Natural killer cell (primary cell): ENCODE measurements at regions not wholly inside any gene's neighbourhood (a gene's known extent, or its start where the extent isn't known, plus 50 kb on each side); places are given as distances from the start of the nearest gene placed in this dataset.

Experiments
- ATAC-seq, 3 donors: fragments of 150-1000 bp in 2 of 3; fragments of 200-7000 bp in 1 of 3; cut with Tn5 transposase; 1 replicate in 1 of 3; 2 replicates in 2 of 3; pipeline ENCODE4 v1.10.0; 2021; ENCODE audit warnings: mild to moderate bottlenecking in 2 of 3, moderate library complexity in 2 of 3
- DNase-seq, 2 donors: peaks; one replicate each; pipeline versions ENCODE4 v3.0.0 to v3.0.0-alpha.2; 2013 to 2021; ENCODE audit warnings: mixed read lengths in 1 of 2
- H3K27ac ChIP-seq: one replicate; pipeline ENCODE4 v1.5.1; 2013; ENCODE audit warnings: mild to moderate bottlenecking, low read length
- H3K27me3 ChIP-seq: one replicate; pipeline ENCODE4 v1.6.1; 2013; ENCODE audit warnings: low read length; ENCODE audit not compliant: control insufficient read depth, insufficient read depth
- H3K36me3 ChIP-seq: one replicate; pipeline ENCODE4 v1.6.1; 2013; ENCODE audit warnings: low read length; ENCODE audit not compliant: control insufficient read depth, insufficient read depth
- H3K4me1 ChIP-seq: one replicate; pipeline ENCODE4 v1.6.1; 2013; ENCODE audit warnings: low read length; ENCODE audit not compliant: control insufficient read depth, insufficient read depth
- H3K4me3 ChIP-seq: one replicate; pipeline ENCODE4 v1.5.1; 2013; ENCODE audit warnings: low read length
- H3K9me3 ChIP-seq: one replicate; pipeline ENCODE4 v1.6.1; 2013; ENCODE audit warnings: low read length; ENCODE audit not compliant: control insufficient read depth, insufficient read depth
- H3K27ac Mint-ChIP-seq, 2 donors: one replicate each; pipeline ENCODE4 v1.8.0; 2022; ENCODE audit warnings: mild to moderate bottlenecking in 2 of 2, mixed read lengths in 2 of 2, moderate library complexity in 1 of 2
- H3K27me3 Mint-ChIP-seq, 2 donors: one replicate each; pipeline ENCODE4 v1.8.0; 2022; ENCODE audit warnings: low read depth in 2 of 2, mixed read lengths in 2 of 2
- H3K36me3 Mint-ChIP-seq: one replicate; pipeline ENCODE4 v1.8.0; 2022; ENCODE audit warnings: mixed read lengths
- H3K4me1 Mint-ChIP-seq, 2 donors: one replicate each; pipeline ENCODE4 v1.8.0; 2022; ENCODE audit warnings: mixed read lengths in 2 of 2
- H3K4me3 Mint-ChIP-seq: one replicate; pipeline ENCODE4 v1.8.0; 2022; ENCODE audit warnings: mild to moderate bottlenecking, moderate library complexity, mixed read lengths
- H3K9me3 Mint-ChIP-seq, 2 donors: one replicate each; pipeline ENCODE4 v1.8.0; 2022; ENCODE audit warnings: mixed read lengths in 2 of 2
- CTCF ChIP-seq: fragments of 200-600 bp; IDR thresholded peaks from one replicate; pipeline ENCODE4 v1.8.0; 2022; ENCODE audit warnings: antibody characterized with exemption
- WGBS: methylation state at CpG from one replicate; pipeline ENCODE4 v1.1.7; 2013; ENCODE audit warnings: missing lambda C conversion rate; ENCODE audit not compliant: insufficient coverage; 5-methylcytosine and 5-hydroxymethylcytosine counted together
- intact Hi-C: fragments of 100-400 bp; cut with micrococcal nuclease; formaldehyde crosslinking; loops from one replicate; pipeline ENCODE4 v1.14.2; 2022

GRCh38 chr11:80462211-80462610 is 1021.4 kb upstream of the TENM4 start:
- no peaks in the 10 kb centered on the region for H3K4me1 Mint-ChIP-seq
- intact Hi-C loops: no loop called here
- no peaks in the 10 kb centered on the region for H3K27me3 Mint-ChIP-seq

GRCh38 chr11:80458376-80458775 is 1017.5 kb upstream of the TENM4 start:
- no peaks in the 10 kb centered on the region for H3K4me1 Mint-ChIP-seq
- no peak for TF ChIP-seq CTCF
- Histone ChIP-seq H3K27me3 (no peaks in the 10 kb centered on the region), H3K4me1 (no peaks in the 10 kb centered on the region), H3K36me3 (no peaks in the 10 kb centered on the region), H3K9me3 (peaks cover 12% of the 10 kb centered on the region), H3K27ac (no peak overlapping the region), H3K4me3 (no peak overlapping the region)
- H3K27me3 Mint-ChIP-seq: no peaks in the 10 kb centered on the region
- no peak for DNase-seq
- H3K27ac Mint-ChIP-seq: no peak overlapping the region
- intact Hi-C loops: no loop called here
- H3K4me3 Mint-ChIP-seq: no peak overlapping the region
- WGBS: 91% methylated on average over 1 of the region's 3 CpGs
- no peak for ATAC-seq
- H3K9me3 Mint-ChIP-seq: peaks cover 18 to 32% of the 10 kb centered on the region in 2 donors
- no peaks in the 10 kb centered on the region for H3K36me3 Mint-ChIP-seq

More at GRCh38 chr11:80462211-80462610, 1021.4 kb upstream of the TENM4 start:
- TF ChIP-seq CTCF: no peak
- peaks cover 9% of the 10 kb centered on the region for H3K36me3 Mint-ChIP-seq
- no peak overlapping the region for H3K27ac Mint-ChIP-seq
- Histone ChIP-seq H3K9me3 (peaks cover 25% of the 10 kb centered on the region), H3K27me3 (no peaks in the 10 kb centered on the region), H3K4me3 (no peak overlapping the region), H3K27ac (no peak overlapping the region), H3K36me3 (no peaks in the 10 kb centered on the region), H3K4me1 (no peaks in the 10 kb centered on the region)
- 90% methylated on average over 3 of the region's 3 CpGs for WGBS
- H3K4me3 Mint-ChIP-seq: no peak overlapping the region
- ATAC-seq: no peak
- no peak for DNase-seq
- peaks cover 14 to 35% of the 10 kb centered on the region in 2 donors for H3K9me3 Mint-ChIP-seq

- Histone ChIP-seq H3K4me1 (no peaks in the 10 kb centered on the region), H3K9me3 (peaks cover 9% of the 10 kb centered on the region), H3K27me3 (no peaks in the 10 kb centered on the region), H3K27ac (no peak overlapping the region), H3K36me3 (no peaks in the 10 kb centered on the region), H3K4me3 (no peak overlapping the region)
- Mint-ChIP-seq H3K36me3 (no peaks in the 10 kb centered on the region), H3K9me3 (peaks cover 18 to 32% of the 10 kb centered on the region in 2 donors), H3K27ac (no peak overlapping the region), H3K4me1 (no peaks in the 10 kb centered on the region), H3K4me3 (no peak overlapping the region), H3K27me3 (no peaks in the 10 kb centered on the region)
- 87% methylated on average over 1 of the region's 2 CpGs for WGBS
- ATAC-seq: no peak
- intact Hi-C loops: no loop called here
- DNase-seq: no peak
- no peak for TF ChIP-seq CTCF
Measured at GRCh38 chr11:80457823-80458222, 1017.0 kb upstream of the TENM4 start.

- Mint-ChIP-seq H3K27ac (no peak overlapping the region), H3K27me3 (no peaks in the 10 kb centered on the region), H3K4me3 (no peak overlapping the region), H3K36me3 (peaks cover 6% of the 10 kb centered on the region), H3K9me3 (peaks cover 21 to 36% of the 10 kb centered on the region in 2 donors), H3K4me1 (no peaks in the 10 kb centered on the region)
- TF ChIP-seq CTCF: no peak
- Histone ChIP-seq H3K36me3 (no peaks in the 10 kb centered on the region), H3K9me3 (no peaks in the 10 kb centered on the region), H3K4me3 (no peak overlapping the region), H3K4me1 (no peaks in the 10 kb centered on the region), H3K27me3 (no peaks in the 10 kb centered on the region), H3K27ac (no peak overlapping the region)
- no peak for DNase-seq
- intact Hi-C loops: no loop called here
- ATAC-seq: no peak
- 100% methylated on average over 1 of the region's 1 CpG for WGBS
Measured at GRCh38 chr11:80455818-80456217, 1015.0 kb upstream of the TENM4 start.
